ENCODE measurements at regions not wholly inside any gene's neighbourhood (a gene's known extent, or its start where the extent isn't known, plus 50 kb on each side); places are given as distances from the start of the nearest gene placed in this dataset.
"Not testable (repeated sequence)": the region's sequence is repeated elsewhere in the genome, so short reads cannot be mapped to it uniquely, and the experiment has no call there.

- no peak for DNase-seq
Observed at GRCh38 chr7:113207441-113207840, 89.1 kb upstream of the SMIM30 start.

GRCh38 chr7:113204415-113204814 is 86.1 kb upstream of the SMIM30 start:
- DNase-seq: no peak

GRCh38 chr7:113202284-113202683 is 83.9 kb upstream of the SMIM30 start:
- DNase-seq: no peak

DNA sequence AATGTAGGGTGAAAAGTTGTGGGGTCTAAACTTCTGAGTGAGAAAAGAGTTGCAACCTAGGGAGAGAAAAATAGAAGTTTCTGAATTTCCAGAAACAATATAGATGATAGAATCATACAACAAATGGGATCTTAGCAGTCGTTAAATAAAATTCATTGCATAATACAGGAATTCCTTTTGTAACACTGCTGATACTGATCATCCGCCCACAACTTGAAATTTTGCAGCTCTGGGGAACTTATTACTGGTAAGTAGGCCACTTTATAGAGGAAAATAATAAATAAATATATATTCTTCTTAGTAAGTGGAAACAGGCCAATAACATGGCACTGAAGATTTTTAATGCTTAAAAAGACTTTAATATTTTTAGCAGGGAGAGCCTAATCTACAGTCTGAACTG is 81.9 kb upstream of the SMIM30 start:
- no peak for DNase-seq

- DNase-seq: no peak
Observed at GRCh38 chr7:113199841-113200240, 81.5 kb upstream of the SMIM30 start.

GRCh38 chr7:113199136-113199535 is 80.8 kb upstream of the SMIM30 start:
- DNase-seq: no peak

GRCh38 chr7:113198226-113198625 is 79.9 kb upstream of the SMIM30 start:
- no peak for DNase-seq

DNA sequence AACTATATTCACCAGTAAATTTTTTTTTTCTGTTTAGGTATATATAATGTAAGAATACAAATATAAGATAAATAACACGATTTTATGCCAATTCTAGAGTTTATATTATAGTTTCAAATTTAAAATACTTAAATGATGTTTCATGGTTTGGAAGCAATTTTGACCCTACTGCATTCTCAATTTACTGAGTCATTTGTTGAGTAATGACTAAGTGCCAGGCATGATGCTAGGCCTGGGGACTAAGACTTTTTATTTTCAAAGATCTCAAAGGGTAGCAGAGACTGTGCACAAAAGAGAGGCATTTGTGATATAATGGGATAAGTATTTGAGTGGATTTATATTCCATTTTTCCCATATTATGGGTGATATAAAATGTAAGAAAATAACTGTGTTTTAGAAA is 78.9 kb upstream of the SMIM30 start:
- DNase-seq: no peak

- no peak for DNase-seq
Observed at GRCh38 chr7:113188396-113188795, 70.0 kb upstream of the SMIM30 start.

DNA sequence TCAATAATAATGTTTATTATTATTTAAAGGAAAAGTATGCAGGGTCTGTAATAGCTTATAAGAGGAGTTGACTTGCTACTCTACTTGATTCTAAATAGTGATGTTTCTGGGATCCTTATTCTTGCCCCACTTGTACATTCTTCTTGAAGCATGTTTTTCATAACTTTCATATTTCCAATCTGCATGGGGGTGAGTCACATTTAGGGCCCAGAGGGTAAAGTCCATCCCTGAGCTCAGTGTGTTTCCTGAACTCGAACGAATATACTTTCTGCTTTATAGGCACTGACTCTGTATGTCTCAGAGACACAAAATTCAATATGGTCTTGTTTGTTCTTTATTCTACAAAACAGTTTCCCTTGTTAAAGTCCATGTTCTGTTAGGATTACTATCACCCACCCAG is 61.0 kb upstream of the SMIM30 start:
- no peak for DNase-seq

- no peak for DNase-seq
Observed at GRCh38 chr7:113176836-113177235, 58.5 kb upstream of the SMIM30 start.

GRCh38 chr7:113176180-113176579 is 57.8 kb upstream of the SMIM30 start:
- not testable (repeated sequence) for DNase-seq

DNA sequence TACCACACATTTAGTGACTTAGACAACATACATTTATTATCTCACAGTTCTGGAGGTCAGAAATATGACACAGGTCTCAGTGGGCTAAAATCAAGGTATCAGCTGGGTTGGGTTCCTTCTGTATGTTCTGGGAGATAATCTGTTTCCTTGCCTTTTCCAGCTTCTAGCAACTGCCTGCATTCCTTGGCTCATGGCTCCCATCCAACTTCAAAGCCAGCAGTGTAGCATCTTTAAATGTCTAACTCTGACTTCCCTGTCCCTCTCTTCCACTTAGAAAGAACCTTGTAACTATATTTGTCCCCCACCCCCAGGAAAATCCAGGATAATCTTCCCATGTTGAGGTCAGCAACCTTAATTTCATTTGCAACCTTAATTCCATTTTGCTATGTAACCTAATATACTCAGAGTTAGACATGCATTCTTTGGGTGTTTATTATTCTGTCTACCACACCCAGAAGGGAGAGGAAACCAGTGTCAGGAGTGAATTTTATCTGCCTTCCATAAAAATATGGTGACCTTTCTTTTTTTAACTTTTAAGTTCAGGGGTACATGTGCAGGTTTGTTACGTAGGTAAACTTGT is 57.3 kb upstream of the SMIM30 start:
- no peak for DNase-seq

DNA sequence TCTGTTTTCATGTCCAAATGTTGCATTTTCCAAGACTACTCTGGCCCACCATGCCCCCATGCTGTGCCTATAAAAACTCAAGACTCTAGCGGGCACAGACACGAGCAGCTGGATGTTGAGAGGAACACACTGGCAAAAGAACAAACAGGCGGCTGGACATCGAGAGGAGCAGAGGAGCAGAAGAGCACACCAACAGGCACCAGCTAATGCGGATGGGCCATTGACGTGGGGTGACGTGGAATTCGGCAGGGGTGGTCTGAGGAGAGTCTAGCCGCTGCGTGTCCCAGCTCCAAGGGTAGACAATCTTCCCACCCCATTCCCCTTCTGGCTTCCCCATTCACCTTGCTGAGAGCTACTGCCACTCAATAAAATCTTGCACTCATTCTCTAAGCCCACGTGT is 54.4 kb upstream of the SMIM30 start:
- no peak for DNase-seq

GRCh38 chr7:113170591-113170990 is 52.2 kb upstream of the SMIM30 start:
- DNase-seq: no peak

Measured in stimulated activated CD4-positive, alpha-beta T cell treated with anti-CD3 and anti-CD28 coated beads, Interleukin-15, amount 100 ng/mL, for 24 hours (primary cell).